ENCODE measurements at regions not wholly inside any gene's neighbourhood (a gene's known extent, or its start where the extent isn't known, plus 50 kb on each side); places are given as distances from the start of the nearest gene placed in this dataset.

DNA sequence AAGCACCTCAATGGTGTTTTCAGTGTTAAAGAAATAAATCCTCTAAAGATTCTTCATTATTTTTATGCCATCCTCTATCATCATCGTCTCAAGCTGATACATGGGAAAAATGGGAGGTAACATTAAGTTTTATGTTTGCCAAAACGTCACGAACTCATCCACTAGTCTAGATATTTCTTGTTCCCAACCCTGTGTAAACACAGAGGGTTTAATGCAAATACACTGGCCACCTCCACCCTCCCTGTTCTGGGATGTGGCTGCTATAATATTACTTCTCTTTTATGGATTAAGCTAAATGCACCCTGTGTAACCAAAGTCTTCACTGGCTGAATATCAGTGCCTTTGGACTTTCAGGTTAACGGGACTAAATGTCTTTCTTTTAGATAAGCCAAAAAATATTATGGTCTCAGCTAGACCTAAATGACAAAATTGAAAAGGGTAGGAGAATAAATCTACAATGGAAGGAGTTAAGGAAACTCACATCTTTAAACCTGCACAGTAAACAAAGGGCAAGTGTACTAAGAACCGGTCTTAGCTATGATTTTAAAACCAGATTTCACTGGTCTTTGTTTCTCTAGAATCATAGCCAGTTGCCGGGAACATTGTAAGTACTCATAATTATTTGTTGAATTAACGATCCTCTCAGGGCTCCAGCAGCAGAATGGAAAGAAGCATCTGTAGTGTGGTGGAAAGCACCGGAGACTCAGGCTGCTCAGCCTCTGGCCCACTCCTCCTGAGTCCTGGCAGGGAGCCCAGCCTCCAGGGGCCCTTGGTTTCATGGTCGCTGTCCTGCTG lies 103.5 kb upstream of the NOCT start:
- no peak for TF ChIP-seq POLR2A (IDR thresholded peaks at IDR 0.05; ENCODE audit: low read length)
- TF ChIP-seq GATA1 (IDR thresholded peaks at IDR 0.05; ENCODE audit: low read depth, low read length) = no peak
